Neuronal stem cell (in vitro differentiated cells): ENCODE measurements at regions not wholly inside any gene's neighbourhood (a gene's known extent, or its start where the extent isn't known, plus 50 kb on each side); places are given as distances from the start of the nearest gene placed in this dataset.

ENCODE experiments used
- DNase-seq: peaks from one replicate; pipeline ENCODE4 v3.0.0-alpha.2; 2013; ENCODE audit warnings: low spot score
- H2AFZ ChIP-seq: one replicate; pipeline ENCODE4 v1.6.1; 2013; ENCODE audit warnings: mild to moderate bottlenecking, low read length, inconsistent platforms
- H2AK5ac ChIP-seq: 2 replicates; pipeline ENCODE4 v1.6.1; 2013; ENCODE audit warnings: low read depth, mild to moderate bottlenecking, inconsistent platforms, low read length, moderate library complexity, mixed read lengths
- H2BK120ac ChIP-seq: 2 replicates; pipeline ENCODE4 v1.6.1; 2013; ENCODE audit warnings: low read depth, mild to moderate bottlenecking, inconsistent platforms, low read length, moderate library complexity, mixed read lengths
- H2BK12ac ChIP-seq: one replicate; pipeline ENCODE4 v1.6.1; 2013; ENCODE audit warnings: low read length, inconsistent platforms
- H2BK15ac ChIP-seq: 2 replicates; pipeline ENCODE4 v1.6.1; 2013; ENCODE audit warnings: mild to moderate bottlenecking, low read length, inconsistent platforms, mixed read lengths
- H2BK5ac ChIP-seq: one replicate; pipeline ENCODE4 v1.6.1; 2013; ENCODE audit warnings: inconsistent platforms, mild to moderate bottlenecking, low read length, moderate library complexity
- H3K14ac ChIP-seq: one replicate; pipeline ENCODE4 v1.6.1; 2013; ENCODE audit warnings: low read length, inconsistent platforms
- H3K18ac ChIP-seq: 2 replicates; pipeline ENCODE4 v1.6.1; 2013; ENCODE audit warnings: low read length, inconsistent platforms
- H3K23ac ChIP-seq: 2 replicates; pipeline ENCODE4 v1.6.1; 2013; ENCODE audit warnings: low read depth, mild to moderate bottlenecking, mixed read lengths, low read length, inconsistent platforms; ENCODE audit not compliant: poor library complexity
- H3K27ac ChIP-seq: replicated peaks from 3 replicates; pipeline ENCODE4 v1.5.1; 2013; ENCODE audit warnings: low read length, inconsistent platforms
- H3K27me3 ChIP-seq, 3 experiments: 2 replicates each; pipeline ENCODE4 v1.6.1; 2013; ENCODE audit warnings: low read length in 3 of 3, mild to moderate bottlenecking in 2 of 3, inconsistent platforms in 1 of 3, low read depth in 1 of 3, mixed read lengths in 1 of 3, moderate library complexity in 1 of 3; ENCODE audit not compliant: control insufficient read depth in 3 of 3, insufficient read depth in 3 of 3
- H3K36me3 ChIP-seq, 2 donors: replicated peaks in 1 of 2; 2 replicates each; pipeline ENCODE4 v1.6.1; 2013; ENCODE audit warnings: low read length in 2 of 2; ENCODE audit not compliant: control insufficient read depth in 2 of 2, insufficient read depth in 2 of 2
- H3K4ac ChIP-seq: 2 replicates; pipeline ENCODE4 v1.6.1; 2013; ENCODE audit warnings: inconsistent platforms, mild to moderate bottlenecking, low read length, moderate library complexity
- H3K4me1 ChIP-seq, 2 donors: 1 replicate in 1 of 2; 2 replicates in 1 of 2; pipeline ENCODE4 v1.6.1; 2013; ENCODE audit warnings: low read length in 2 of 2, low read depth in 1 of 2; ENCODE audit not compliant: control insufficient read depth in 2 of 2, insufficient read depth in 1 of 2
- H3K4me2 ChIP-seq: one replicate; pipeline ENCODE4 v1.6.1; 2013; ENCODE audit warnings: mild to moderate bottlenecking, low read length, inconsistent platforms; ENCODE audit not compliant: insufficient read depth, poor library complexity, severe bottlenecking
- H3K4me3 ChIP-seq, 2 donors: 2 replicates each; pipeline ENCODE4 v1.5.1; 2013; ENCODE audit warnings: low read length in 2 of 2, mild to moderate bottlenecking in 2 of 2, inconsistent platforms in 1 of 2, moderate library complexity in 1 of 2
- H3K79me1 ChIP-seq: one replicate; pipeline ENCODE4 v1.6.1; 2013; ENCODE audit warnings: low read depth, mild to moderate bottlenecking, inconsistent platforms, low read length, moderate library complexity
- H3K9ac ChIP-seq: one replicate; pipeline ENCODE4 v1.6.1; 2013; ENCODE audit warnings: mild to moderate bottlenecking, low read depth, low read length, inconsistent platforms; ENCODE audit not compliant: poor library complexity
- H3K9me3 ChIP-seq, 2 donors: replicated peaks in 1 of 2; 2 replicates each; pipeline versions ENCODE3 to v1.6.1; 2013; ENCODE audit warnings: low read length in 2 of 2, mild to moderate bottlenecking in 2 of 2, inconsistent platforms in 1 of 2, low read depth in 1 of 2, mixed read lengths in 1 of 2, moderate library complexity in 1 of 2; ENCODE audit not compliant: control insufficient read depth in 2 of 2, insufficient read depth in 1 of 2
- H4K8ac ChIP-seq: one replicate; pipeline ENCODE4 v1.6.1; 2013; ENCODE audit warnings: low read depth, mild to moderate bottlenecking, inconsistent platforms, low read length, moderate library complexity
- H4K91ac ChIP-seq: one replicate; pipeline ENCODE4 v1.6.1; 2013; ENCODE audit warnings: low read length, low read depth, mild to moderate bottlenecking, inconsistent platforms; ENCODE audit not compliant: poor library complexity
- whole genome bisulfite sequencing, 2 donors: extraction: QIAGEN DNeasy Blood & Tissue Kit; methylation state at CpG; one replicate each; pipeline ENCODE4 v1.1.7; 2013; ENCODE audit warnings: missing lambda C conversion rate in 2 of 2, mixed read lengths in 1 of 2; ENCODE audit not compliant: insufficient read length in 2 of 2, insufficient replicate concordance in 1 of 2; ENCODE audit errors: extremely low coverage in 2 of 2; 5-methylcytosine and 5-hydroxymethylcytosine counted together

- Histone ChIP-seq H3K9ac (no peak overlapping the region), H3K4ac (no peak overlapping the region), H3K79me1 (no peaks in the 10 kb centered on the region), H3K4me2 (no peak overlapping the region), H3K36me3 (no peaks in the 10 kb centered on the region), H3K27ac (no peak overlapping the region), H2BK15ac (no peak overlapping the region), H3K18ac (no peak overlapping the region), H2BK5ac (no peak overlapping the region), H4K8ac (no peak overlapping the region), H2BK12ac (no peak overlapping the region), H3K23ac (no peak overlapping the region), H3K4me1 (no peaks in the 10 kb centered on the region), H3K27me3 (peaks cover 0 to 4% (median 0%) of the 10 kb centered on the region in 3 experiments), H2AFZ (no peak overlapping the region), H3K4me3 (no peak overlapping the region), H4K91ac (no peak overlapping the region), H3K14ac (no peak overlapping the region), H2AK5ac (no peak overlapping the region), H3K9me3 (no peaks in the 10 kb centered on the region), H2BK120ac (no peak overlapping the region)
- no peak for DNase-seq
- WGBS, 2 donors = no CpG with 5 or more reads among the region's 6 CpGs
Observed at GRCh38 chr9:32844259-32844658, 60.9 kb downstream of the TMEM215 start.

DNA sequence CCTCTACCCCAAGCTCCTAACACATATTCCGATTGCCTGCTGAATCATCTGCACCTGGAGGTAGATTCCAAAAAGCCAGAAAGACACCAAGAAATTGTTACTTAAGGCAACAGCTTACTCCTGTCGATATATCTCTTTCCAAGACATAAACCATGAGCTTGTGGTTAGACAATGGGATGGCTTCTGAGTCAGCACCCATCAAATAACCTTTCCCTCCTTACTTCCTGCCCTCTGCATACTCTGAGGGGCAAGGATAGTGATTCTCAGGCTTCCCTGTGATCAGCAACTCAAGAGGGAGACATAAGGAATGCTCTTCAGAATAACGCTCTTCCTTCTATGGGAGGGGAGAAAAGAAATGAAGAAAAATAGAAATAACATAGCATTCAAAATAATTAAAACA, 70.9 kb downstream of the TMEM215 start:
- H3K27ac ChIP-seq = no peak overlapping the region
- no peak overlapping the region for H2BK5ac ChIP-seq

GRCh38 chr9:32855752-32856151, 72.4 kb downstream of the TMEM215 start:
- Histone ChIP-seq H3K9me3 (no peaks in the 10 kb centered on the region), H3K4me2 (no peak overlapping the region), H4K8ac (no peak overlapping the region), H3K36me3 (no peaks in the 10 kb centered on the region), H3K4me1 (no peaks in the 10 kb centered on the region), H3K9ac (no peak overlapping the region), H3K79me1 (no peaks in the 10 kb centered on the region), H3K4ac (no peak overlapping the region), H3K27me3 (peaks cover 0 to 2% (median 0%) of the 10 kb centered on the region in 3 experiments), H3K14ac (no peak overlapping the region), H2BK12ac (no peak overlapping the region), H2AK5ac (no peak overlapping the region), H3K23ac (no peak overlapping the region), H4K91ac (no peak overlapping the region), H2BK5ac (no peak overlapping the region), H2AFZ (no peak overlapping the region), H2BK120ac (no peak overlapping the region), H3K27ac (no peak overlapping the region), H3K4me3 (no peak overlapping the region), H3K18ac (no peak overlapping the region), H2BK15ac (no peak overlapping the region)
- DNase-seq = no peak
- WGBS, 2 donors = no CpG with 5 or more reads among the region's 5 CpGs

More for the DNA sequence above, 70.9 kb downstream of the TMEM215 start:
- no peak overlapping the region for H3K14ac ChIP-seq
- no peak overlapping the region for H3K18ac ChIP-seq
- H3K4ac ChIP-seq = no peak overlapping the region
- no peaks in the 10 kb centered on the region for H3K79me1 ChIP-seq
- H3K4me2 ChIP-seq = no peak overlapping the region
- WGBS, 2 donors = no CpG with 5 or more reads among the region's 3 CpGs
- H4K8ac ChIP-seq = no peak overlapping the region
- no peak overlapping the region for H2AK5ac ChIP-seq
- no peak overlapping the region for H2AFZ ChIP-seq
- H3K9me3 ChIP-seq = no peaks in the 10 kb centered on the region
- no peak for DNase-seq
- peaks cover 0 to 2% (median 0%) of the 10 kb centered on the region in 3 experiments for H3K27me3 ChIP-seq
- H3K36me3 ChIP-seq = no peaks in the 10 kb centered on the region
- H3K4me1 ChIP-seq = no peaks in the 10 kb centered on the region
- H4K91ac ChIP-seq = no peak overlapping the region
- no peak overlapping the region for H2BK12ac ChIP-seq
- no peak overlapping the region for H3K4me3 ChIP-seq
- H3K23ac ChIP-seq = no peak overlapping the region
- H2BK120ac ChIP-seq = no peak overlapping the region
- H2BK15ac ChIP-seq = no peak overlapping the region
- H3K9ac ChIP-seq = no peak overlapping the region

DNA sequence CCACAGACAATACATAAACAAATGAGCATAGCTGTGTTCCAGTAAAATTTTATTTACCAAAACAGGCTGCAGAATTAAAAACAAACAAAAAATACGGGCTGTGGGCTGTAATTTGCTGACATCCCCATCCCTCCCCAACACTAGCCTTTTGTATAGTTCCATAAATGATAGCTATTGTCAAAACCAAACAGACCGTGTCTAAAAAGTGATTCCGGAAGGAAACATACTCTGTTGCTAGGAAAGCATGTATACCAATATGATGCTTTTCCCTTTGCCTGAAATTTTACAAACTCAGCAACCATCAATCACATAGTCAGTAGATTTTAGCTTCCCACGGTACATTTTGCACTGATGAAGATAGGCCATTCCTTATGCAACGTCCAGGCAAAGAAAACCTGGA, 80.0 kb downstream of the TMEM215 start:
- Histone ChIP-seq H2BK5ac (no peak overlapping the region), H3K4me3 (no peak overlapping the region), H3K36me3 (no peaks in the 10 kb centered on the region), H3K4me2 (no peak overlapping the region), H3K23ac (no peak overlapping the region), H3K14ac (no peak overlapping the region), H2AFZ (no peak overlapping the region), H3K9me3 (no peaks in the 10 kb centered on the region), H3K79me1 (no peaks in the 10 kb centered on the region), H3K9ac (no peak overlapping the region), H2BK120ac (no peak overlapping the region), H3K18ac (no peak overlapping the region), H3K4ac (no peak overlapping the region), H3K4me1 (no peaks in the 10 kb centered on the region), H4K8ac (no peak overlapping the region), H3K27ac (no peak overlapping the region), H3K27me3 (no peaks in the 10 kb centered on the region), H2BK15ac (no peak overlapping the region), H2AK5ac (no peak overlapping the region), H4K91ac (no peak overlapping the region), H2BK12ac (no peak overlapping the region)
- no peak for DNase-seq
- WGBS, 2 donors = no CpG with 5 or more reads among the region's 5 CpGs
